ENCODE measurements at regions not wholly inside any gene's neighbourhood (a gene's known extent, or its start where the extent isn't known, plus 50 kb on each side); places are given as distances from the start of the nearest gene placed in this dataset.
A peak's percentile ranks its signal among the peaks of the same experiment; 100 is the strongest.

- no peak for DNase-seq (ENCODE audit: low spot score)
- TF ChIP-seq, protein P1, sequence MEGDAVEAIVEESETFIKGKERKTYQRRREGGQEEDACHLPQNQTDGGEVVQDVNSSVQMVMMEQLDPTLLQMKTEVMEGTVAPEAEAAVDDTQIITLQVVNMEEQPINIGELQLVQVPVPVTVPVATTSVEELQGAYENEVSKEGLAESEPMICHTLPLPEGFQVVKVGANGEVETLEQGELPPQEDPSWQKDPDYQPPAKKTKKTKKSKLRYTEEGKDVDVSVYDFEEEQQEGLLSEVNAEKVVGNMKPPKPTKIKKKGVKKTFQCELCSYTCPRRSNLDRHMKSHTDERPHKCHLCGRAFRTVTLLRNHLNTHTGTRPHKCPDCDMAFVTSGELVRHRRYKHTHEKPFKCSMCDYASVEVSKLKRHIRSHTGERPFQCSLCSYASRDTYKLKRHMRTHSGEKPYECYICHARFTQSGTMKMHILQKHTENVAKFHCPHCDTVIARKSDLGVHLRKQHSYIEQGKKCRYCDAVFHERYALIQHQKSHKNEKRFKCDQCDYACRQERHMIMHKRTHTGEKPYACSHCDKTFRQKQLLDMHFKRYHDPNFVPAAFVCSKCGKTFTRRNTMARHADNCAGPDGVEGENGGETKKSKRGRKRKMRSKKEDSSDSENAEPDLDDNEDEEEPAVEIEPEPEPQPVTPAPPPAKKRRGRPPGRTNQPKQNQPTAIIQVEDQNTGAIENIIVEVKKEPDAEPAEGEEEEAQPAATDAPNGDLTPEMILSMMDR (IDR thresholded peaks at IDR 0.05; ENCODE audit: extremely low read depth, missing control alignments) = no peak
Observed at GRCh38 chr10:8463853-8464252, 409.4 kb downstream of the GATA3 start.

DNA sequence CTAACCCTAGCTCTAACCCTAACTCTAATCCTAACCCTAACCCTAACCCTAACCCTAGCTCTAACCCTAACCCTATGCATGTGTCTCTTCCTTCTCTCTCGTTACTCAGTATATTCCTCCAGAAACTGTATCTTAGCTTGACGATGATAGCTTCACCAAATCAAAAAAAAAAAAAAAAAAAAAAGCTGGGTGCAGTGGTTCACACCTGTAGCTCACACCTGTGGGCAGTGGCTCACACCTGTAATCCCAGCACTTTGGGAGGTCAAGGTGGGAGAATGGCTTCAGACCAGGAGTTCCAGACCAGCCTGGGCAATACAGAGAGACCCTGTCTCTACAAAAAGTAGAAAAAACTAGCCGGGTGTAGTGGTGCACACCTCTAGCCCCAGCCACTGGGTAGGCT lies 414.0 kb downstream of the GATA3 start:
- DNase-seq (ENCODE audit: low spot score) = no peak
- TF ChIP-seq, protein P1 (IDR thresholded peaks at IDR 0.05; ENCODE audit: extremely low read depth, missing control alignments) = no peak

DNA sequence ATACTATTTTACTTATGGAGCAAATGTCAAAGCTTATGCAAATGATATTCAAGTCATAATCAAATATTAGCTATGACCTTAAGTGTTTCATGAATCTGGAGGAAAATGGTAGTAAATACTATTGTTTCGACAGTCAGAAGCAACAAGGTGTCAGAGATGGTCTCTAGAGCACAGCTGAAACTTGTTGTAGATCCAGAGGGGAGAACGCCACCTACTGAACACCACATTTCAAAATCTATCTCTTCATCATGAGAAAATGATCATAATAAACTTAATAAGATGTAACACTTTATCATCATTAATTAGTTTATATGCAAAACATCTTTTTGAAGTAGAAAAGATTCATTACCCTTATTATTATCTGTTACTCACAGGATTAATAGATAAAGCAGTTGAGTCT lies 418.7 kb downstream of the GATA3 start:
- DNase-seq (ENCODE audit: low spot score) = peak; percentile 10
- TF ChIP-seq, protein P1 (IDR thresholded peaks at IDR 0.05; ENCODE audit: extremely low read depth, missing control alignments) = no peak

GRCh38 chr10:8477300-8477699 lies 422.8 kb downstream of the GATA3 start:
- TF ChIP-seq, protein P1 (IDR thresholded peaks at IDR 0.05; ENCODE audit: extremely low read depth, missing control alignments) = no peak
- DNase-seq (ENCODE audit: low spot score) = no peak

GRCh38 chr10:8481718-8482504 lies 427.4 kb downstream of the GATA3 start:
- TF ChIP-seq, protein P1 (IDR thresholded peaks at IDR 0.05; ENCODE audit: extremely low read depth, missing control alignments) = no peak
- no peak for DNase-seq (ENCODE audit: low spot score)

- no peak for DNase-seq (ENCODE audit: low spot score)
- TF ChIP-seq, protein P1 (IDR thresholded peaks at IDR 0.05; ENCODE audit: extremely low read depth, missing control alignments) = no peak
Observed at GRCh38 chr10:8485032-8485431, 430.5 kb downstream of the GATA3 start.

- no peak for DNase-seq (ENCODE audit: low spot score)
- TF ChIP-seq, protein P1 (IDR thresholded peaks at IDR 0.05; ENCODE audit: extremely low read depth, missing control alignments) = no peak
Observed at GRCh38 chr10:8487346-8487745, 432.9 kb downstream of the GATA3 start.

Measured in GM20000 (cell line).